ENCODE measurements at regions not wholly inside any gene's neighbourhood (a gene's known extent, or its start where the extent isn't known, plus 50 kb on each side); places are given as distances from the start of the nearest gene placed in this dataset.

DNA sequence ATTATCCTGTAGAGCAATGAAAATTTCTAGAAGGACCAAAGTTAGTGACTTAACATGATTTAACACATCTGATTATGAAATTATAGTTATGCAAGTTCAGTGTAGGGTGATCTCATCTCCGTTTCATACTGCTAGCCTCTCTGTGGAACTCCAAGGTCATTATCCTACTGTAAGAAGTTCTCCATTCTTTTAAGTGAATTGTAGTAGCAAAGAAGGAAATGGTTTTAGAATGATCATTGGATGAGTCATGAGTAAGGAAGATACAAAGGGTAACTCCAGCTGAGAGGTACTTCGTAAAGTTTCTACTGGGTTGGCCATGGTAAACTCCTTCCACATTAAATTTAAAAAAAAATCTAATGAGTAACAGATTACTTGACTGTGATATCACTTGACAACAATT, 215.0 kb upstream of the GIMD1 start:
- Mint-ChIP-seq H3K4me3 (no peak overlapping the region), H3K27me3 (ENCODE audit: low read depth) (no peaks in the 10 kb centered on the region), H3K36me3 (no peaks in the 10 kb centered on the region), H3K27ac (no peak overlapping the region), H3K9me3 (no peaks in the 10 kb centered on the region), H3K4me1 (peaks cover 16% of the 10 kb centered on the region)
- TF ChIP-seq, protein P1, sequence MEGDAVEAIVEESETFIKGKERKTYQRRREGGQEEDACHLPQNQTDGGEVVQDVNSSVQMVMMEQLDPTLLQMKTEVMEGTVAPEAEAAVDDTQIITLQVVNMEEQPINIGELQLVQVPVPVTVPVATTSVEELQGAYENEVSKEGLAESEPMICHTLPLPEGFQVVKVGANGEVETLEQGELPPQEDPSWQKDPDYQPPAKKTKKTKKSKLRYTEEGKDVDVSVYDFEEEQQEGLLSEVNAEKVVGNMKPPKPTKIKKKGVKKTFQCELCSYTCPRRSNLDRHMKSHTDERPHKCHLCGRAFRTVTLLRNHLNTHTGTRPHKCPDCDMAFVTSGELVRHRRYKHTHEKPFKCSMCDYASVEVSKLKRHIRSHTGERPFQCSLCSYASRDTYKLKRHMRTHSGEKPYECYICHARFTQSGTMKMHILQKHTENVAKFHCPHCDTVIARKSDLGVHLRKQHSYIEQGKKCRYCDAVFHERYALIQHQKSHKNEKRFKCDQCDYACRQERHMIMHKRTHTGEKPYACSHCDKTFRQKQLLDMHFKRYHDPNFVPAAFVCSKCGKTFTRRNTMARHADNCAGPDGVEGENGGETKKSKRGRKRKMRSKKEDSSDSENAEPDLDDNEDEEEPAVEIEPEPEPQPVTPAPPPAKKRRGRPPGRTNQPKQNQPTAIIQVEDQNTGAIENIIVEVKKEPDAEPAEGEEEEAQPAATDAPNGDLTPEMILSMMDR (IDR thresholded peaks at IDR 0.05; ENCODE audit: unreplicated experiment), result no peak
- no peak for DNase-seq (ENCODE audit: low spot score in 2 of 2, unreplicated experiment in 2 of 2)

DNA sequence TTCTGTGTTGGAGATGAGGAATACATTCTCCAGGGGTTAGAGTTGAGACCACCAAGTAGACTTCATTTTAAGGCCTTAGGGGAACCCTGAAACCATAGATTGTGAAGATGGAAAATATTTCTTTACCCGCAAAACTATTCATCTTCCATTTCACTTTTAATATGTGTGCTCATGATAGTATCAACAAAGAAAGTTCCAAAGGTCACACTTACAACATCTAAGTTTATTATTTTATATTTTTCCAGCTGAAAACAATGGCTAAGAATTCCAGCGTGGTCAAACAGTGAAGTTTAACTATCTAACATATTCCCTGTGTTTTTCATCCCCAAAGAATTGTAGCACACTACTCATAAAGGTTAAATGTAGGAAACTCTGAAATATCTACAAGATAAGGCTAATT, 214.5 kb upstream of the GIMD1 start:
- Mint-ChIP-seq H3K9me3 (no peaks in the 10 kb centered on the region), H3K36me3 (no peaks in the 10 kb centered on the region), H3K4me3 (no peak overlapping the region), H3K27ac (no peak overlapping the region), H3K27me3 (ENCODE audit: low read depth) (no peaks in the 10 kb centered on the region), H3K4me1 (peaks cover 16% of the 10 kb centered on the region)
- no peak for DNase-seq (ENCODE audit: low spot score in 2 of 2, unreplicated experiment in 2 of 2)
- TF ChIP-seq, protein P1 (IDR thresholded peaks at IDR 0.05; ENCODE audit: unreplicated experiment), result no peak

DNA sequence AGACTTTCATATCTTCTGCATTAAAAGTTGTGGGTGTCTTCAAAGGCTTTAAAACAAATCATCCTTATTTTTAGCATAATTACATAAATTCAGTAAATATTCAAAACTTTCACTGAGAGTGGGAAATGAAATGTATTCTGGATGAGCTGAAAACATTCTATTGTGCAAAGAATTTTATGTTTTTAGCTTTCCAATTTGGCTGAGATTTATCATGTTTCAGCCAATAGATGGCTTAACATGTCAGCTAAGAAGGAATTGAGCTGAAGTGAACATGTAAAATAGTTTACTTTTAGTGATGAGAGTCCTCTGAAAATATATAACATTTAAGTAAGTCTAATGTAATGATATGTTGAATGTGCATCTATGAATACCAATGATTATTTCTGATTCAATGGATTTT, 213.5 kb upstream of the GIMD1 start:
- H3K4me3 Mint-ChIP-seq, result no peak overlapping the region
- no peaks in the 10 kb centered on the region for H3K36me3 Mint-ChIP-seq
- peaks cover 16% of the 10 kb centered on the region for H3K4me1 Mint-ChIP-seq
- H3K27me3 Mint-ChIP-seq (ENCODE audit: low read depth), result no peaks in the 10 kb centered on the region
- DNase-seq (ENCODE audit: low spot score in 2 of 2, unreplicated experiment in 2 of 2), result no peak
- no peaks in the 10 kb centered on the region for H3K9me3 Mint-ChIP-seq
- TF ChIP-seq, protein P1 (IDR thresholded peaks at IDR 0.05; ENCODE audit: unreplicated experiment), result no peak
- H3K27ac Mint-ChIP-seq, result no peak overlapping the region

DNA sequence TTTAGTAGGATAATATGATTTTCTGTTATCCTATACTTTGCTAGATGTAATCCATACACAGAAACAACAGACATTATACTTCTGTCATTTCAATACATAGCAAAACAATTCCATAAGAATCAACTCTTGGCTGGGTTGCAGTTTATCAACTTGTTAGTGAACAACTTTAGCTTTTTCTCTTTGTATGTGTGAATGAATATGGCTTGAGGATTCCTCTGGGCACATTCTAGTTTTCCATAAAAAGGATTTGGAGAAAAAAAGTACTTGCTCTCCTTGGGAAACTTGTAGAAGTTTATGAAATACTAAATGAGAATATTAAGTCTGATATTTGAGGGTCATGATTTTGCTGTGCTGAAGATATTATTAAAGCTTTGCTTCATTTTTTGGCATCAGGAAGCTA, 210.7 kb upstream of the GIMD1 start:
- Mint-ChIP-seq H3K9me3 (no peaks in the 10 kb centered on the region), H3K4me1 (peaks cover 10% of the 10 kb centered on the region), H3K27me3 (ENCODE audit: low read depth) (no peaks in the 10 kb centered on the region), H3K36me3 (no peaks in the 10 kb centered on the region), H3K4me3 (no peak overlapping the region), H3K27ac (no peak overlapping the region)
- no peak for DNase-seq (ENCODE audit: low spot score in 2 of 2, unreplicated experiment in 2 of 2)
- TF ChIP-seq, protein P1 (IDR thresholded peaks at IDR 0.05; ENCODE audit: unreplicated experiment), result no peak

DNA sequence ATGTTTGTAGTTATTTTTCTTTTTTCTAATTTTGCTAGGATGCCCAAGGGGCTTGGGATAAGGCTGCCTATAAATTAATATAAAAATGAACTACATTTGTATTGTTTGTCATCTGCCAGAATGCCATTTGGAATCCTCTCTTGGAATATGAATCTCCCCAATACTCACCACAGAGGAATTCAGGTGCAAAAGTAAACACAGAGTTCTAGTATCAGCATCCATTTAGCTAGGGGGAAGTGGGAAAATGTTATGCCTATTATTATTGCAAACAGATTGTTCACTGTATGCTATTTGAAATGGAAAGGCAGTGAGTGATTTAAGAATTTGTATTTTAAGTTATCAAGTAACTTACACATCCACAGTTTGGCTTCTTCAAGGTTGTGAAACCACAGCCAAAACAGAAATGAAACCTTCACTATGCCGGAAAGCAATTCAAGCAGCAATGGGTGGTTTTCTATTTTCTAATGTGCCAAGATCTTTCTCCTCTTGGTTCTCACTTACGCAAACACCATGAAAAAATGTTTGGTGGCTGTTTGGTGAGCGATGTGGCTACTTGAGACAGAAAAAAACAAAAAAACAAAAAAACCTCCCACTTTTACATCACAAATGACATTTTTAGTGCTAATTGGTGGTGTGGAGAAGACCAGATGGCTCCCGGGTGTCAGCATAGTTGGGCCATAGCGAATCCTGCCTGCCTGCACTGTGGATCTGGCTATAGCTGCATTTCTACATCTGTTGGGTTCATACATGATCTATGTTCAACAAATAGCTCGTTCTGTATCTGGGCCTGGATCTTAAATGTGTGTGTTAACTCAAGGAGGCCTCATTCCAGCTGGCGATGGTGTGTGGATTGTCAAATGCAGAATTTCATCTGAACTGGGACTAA, 200.8 kb upstream of the GIMD1 start:
- Mint-ChIP-seq H3K27me3 (ENCODE audit: low read depth) (no peaks in the 10 kb centered on the region), H3K27ac (no peak overlapping the region)

More for the DNA sequence above, 200.8 kb upstream of the GIMD1 start:
- no peak for DNase-seq (ENCODE audit: low spot score in 2 of 2, unreplicated experiment in 2 of 2)
- TF ChIP-seq, protein P1 (IDR thresholded peaks at IDR 0.05; ENCODE audit: unreplicated experiment), result no peak
- Mint-ChIP-seq H3K4me3 (no peak overlapping the region), H3K4me1 (no peaks in the 10 kb centered on the region), H3K9me3 (no peaks in the 10 kb centered on the region), H3K36me3 (no peaks in the 10 kb centered on the region)
